OCI-LY7 (cell line): ENCODE measurements at regions not wholly inside any gene's neighbourhood (a gene's known extent, or its start where the extent isn't known, plus 50 kb on each side); places are given as distances from the start of the nearest gene placed in this dataset.
"Not testable (repeated sequence)": the region's sequence is repeated elsewhere in the genome, so short reads cannot be mapped to it uniquely, and the experiment has no call there.

Experiments used
- BruUV-seq: library from RNA; stranded (reverse); fragments of 400-500 nt; replicated peaks from 2 replicates; lab custom pipeline; 2021; lab: Mats Ljungman, UMichigan
- CTCF ChIA-PET: fragments of 300-600 bp; sonication (Branson Sonifier 250); formaldehyde crosslinking; loops from one replicate; lab custom pipeline; 2022; ENCODE audit warnings: antibody characterized with exemption; ENCODE audit not compliant: unreplicated experiment; lab: Charles Lee
- POLR2A ChIA-PET: fragments of 300-600 bp; sonication (Branson Sonifier 250); formaldehyde crosslinking; loops from one replicate; lab custom pipeline; 2022; ENCODE audit warnings: antibody characterized with exemption; lab: Charles Lee
- DNase-seq: peaks from one replicate; pipeline ENCODE4 v3.0.0-alpha.2; 2015; ENCODE audit warnings: low spot score
- H2AFZ ChIP-seq: fragments of 200-600 bp; sonication (generic), shearing (Covaris generic); 2 replicates; pipeline ENCODE4 v1.6.1; 2014; ENCODE audit warnings: mild to moderate bottlenecking, antibody characterized with exemption, low read length, moderate library complexity
- H3K27ac ChIP-seq: fragments of 200-600 bp; sonication (generic); 2 replicates; pipeline ENCODE4 v1.5.1; 2014; ENCODE audit warnings: mixed run types, low read depth, mild to moderate bottlenecking, moderate library complexity, low read length, inconsistent platforms; ENCODE audit not compliant: poor library complexity, severe bottlenecking
- H3K36me3 ChIP-seq: fragments of 200-600 bp; sonication (generic); 2 replicates; pipeline ENCODE4 v1.6.1; 2014; ENCODE audit warnings: mild to moderate bottlenecking, antibody characterized with exemption, low read length, moderate library complexity, mixed read lengths; ENCODE audit not compliant: insufficient read depth
- H3K4me1 ChIP-seq: fragments of 200-600 bp; sonication (generic); 2 replicates; pipeline ENCODE4 v1.5.1; 2014; ENCODE audit warnings: mild to moderate bottlenecking, low read length; ENCODE audit not compliant: insufficient read depth, poor library complexity, severe bottlenecking
- H3K4me2 ChIP-seq: fragments of 200-600 bp; sonication (generic); 2 replicates; pipeline ENCODE4 v1.6.1; 2014; ENCODE audit warnings: mild to moderate bottlenecking, low read length
- H3K4me3 ChIP-seq: fragments of 200-600 bp; sonication (generic); 2 replicates; pipeline ENCODE4 v1.5.1; 2014; ENCODE audit warnings: mild to moderate bottlenecking, low read depth, low read length; ENCODE audit not compliant: poor library complexity, severe bottlenecking
- H3K79me2 ChIP-seq: fragments of 200-600 bp; sonication (generic); 2 replicates; pipeline ENCODE4 v1.6.1; 2016; ENCODE audit warnings: low read depth, mild to moderate bottlenecking, low read length, moderate library complexity, mixed read lengths; ENCODE audit not compliant: insufficient read depth
- H3K9me2 ChIP-seq: fragments of 200-600 bp; sonication (generic); 2 replicates; pipeline ENCODE4 v1.6.1; 2016; ENCODE audit warnings: mild to moderate bottlenecking, low read length, mixed read lengths; ENCODE audit not compliant: insufficient read depth
- H3K9me3 ChIP-seq: fragments of 200-600 bp; sonication (generic); 2 replicates; pipeline ENCODE4 v1.6.1; 2014; ENCODE audit warnings: mild to moderate bottlenecking, mixed run types, low read length, mixed read lengths
- H4K20me1 ChIP-seq: fragments of 200-600 bp; sonication (generic); 2 replicates; pipeline ENCODE4 v1.6.1; 2014; ENCODE audit warnings: mild to moderate bottlenecking, antibody characterized with exemption, low read length, moderate library complexity, mixed read lengths; ENCODE audit not compliant: insufficient read depth
- intact Hi-C: fragments of 100-400 bp; cut with micrococcal nuclease; formaldehyde crosslinking; loops from one replicate; pipeline ENCODE4 v1.10.0; 2022; ENCODE audit not compliant: unreplicated experiment

- BruUV-seq, H3K27ac ChIP-seq, H3K36me3 ChIP-seq, POLR2A ChIA-PET, H2AFZ ChIP-seq, CTCF ChIA-PET, H4K20me1 ChIP-seq, H3K4me1 ChIP-seq, H3K9me3 ChIP-seq, H3K4me2 ChIP-seq, DNase-seq, H3K79me2 ChIP-seq, intact Hi-C loops, H3K4me3 ChIP-seq, H3K9me2 ChIP-seq: not testable (repeated sequence)
These were observed 279.6 kb downstream of the POTED start for GRCh38 chr21:13889176-13889575.

GRCh38 chr21:13883641-13884395 lies 274.2 kb downstream of the POTED start:
- H3K36me3 ChIP-seq, H3K27ac ChIP-seq, H3K4me3 ChIP-seq, CTCF ChIA-PET, POLR2A ChIA-PET, DNase-seq, H3K9me3 ChIP-seq, H3K9me2 ChIP-seq, H2AFZ ChIP-seq, BruUV-seq, H3K79me2 ChIP-seq, intact Hi-C loops, H4K20me1 ChIP-seq, H3K4me2 ChIP-seq, H3K4me1 ChIP-seq: not testable (repeated sequence)

- H3K27ac ChIP-seq, H3K9me2 ChIP-seq, POLR2A ChIA-PET, H3K4me2 ChIP-seq, intact Hi-C loops, H2AFZ ChIP-seq, H3K79me2 ChIP-seq, H4K20me1 ChIP-seq, H3K4me1 ChIP-seq, H3K4me3 ChIP-seq, BruUV-seq, CTCF ChIA-PET, DNase-seq, H3K36me3 ChIP-seq, H3K9me3 ChIP-seq: not testable (repeated sequence)
These were observed 267.9 kb downstream of the POTED start for GRCh38 chr21:13877503-13877902.

GRCh38 chr21:13876999-13877398 lies 267.4 kb downstream of the POTED start:
- H3K79me2 ChIP-seq, H4K20me1 ChIP-seq, H3K9me3 ChIP-seq, intact Hi-C loops, DNase-seq, H3K4me2 ChIP-seq, BruUV-seq, POLR2A ChIA-PET, CTCF ChIA-PET, H2AFZ ChIP-seq, H3K4me1 ChIP-seq, H3K4me3 ChIP-seq, H3K36me3 ChIP-seq, H3K27ac ChIP-seq, H3K9me2 ChIP-seq: not testable (repeated sequence)

GRCh38 chr21:13874001-13874400 lies 264.4 kb downstream of the POTED start:
- POLR2A ChIA-PET = not testable (repeated sequence)

More at GRCh38 chr21:13874001-13874400, 264.4 kb downstream of the POTED start:
- H2AFZ ChIP-seq, H3K9me2 ChIP-seq, H4K20me1 ChIP-seq, H3K9me3 ChIP-seq, DNase-seq, H3K27ac ChIP-seq, intact Hi-C loops, H3K4me3 ChIP-seq, H3K79me2 ChIP-seq, BruUV-seq, H3K4me2 ChIP-seq, CTCF ChIA-PET, H3K4me1 ChIP-seq, H3K36me3 ChIP-seq: not testable (repeated sequence)
